Astrocyte of the spinal cord (primary cell): ENCODE measurements at regions not wholly inside any gene's neighbourhood (a gene's known extent, or its start where the extent isn't known, plus 50 kb on each side); places are given as distances from the start of the nearest gene placed in this dataset.

Experiments
- DNase-seq: peaks from one replicate; pipeline ENCODE4 v3.0.0; 2011; ENCODE audit warnings: low read depth, low spot score
- H3K4me3 ChIP-seq: 2 replicates; pipeline ENCODE4 v1.5.1; 2011; ENCODE audit warnings: low read depth, mild to moderate bottlenecking, low read length, moderate library complexity
- in situ Hi-C: cut with HindIII; loops from 2 replicates; pipeline ENCODE4 v1.10.0; 2017; ENCODE audit warnings: low sequenced_read_pairs
- TF ChIP-seq, protein P1 (sequence below): IDR thresholded peaks from 2 replicates; pipeline ENCODE4 v1.5.1; 2012; ENCODE audit warnings: low read depth, mild to moderate bottlenecking, low read length, inconsistent platforms

DNA sequence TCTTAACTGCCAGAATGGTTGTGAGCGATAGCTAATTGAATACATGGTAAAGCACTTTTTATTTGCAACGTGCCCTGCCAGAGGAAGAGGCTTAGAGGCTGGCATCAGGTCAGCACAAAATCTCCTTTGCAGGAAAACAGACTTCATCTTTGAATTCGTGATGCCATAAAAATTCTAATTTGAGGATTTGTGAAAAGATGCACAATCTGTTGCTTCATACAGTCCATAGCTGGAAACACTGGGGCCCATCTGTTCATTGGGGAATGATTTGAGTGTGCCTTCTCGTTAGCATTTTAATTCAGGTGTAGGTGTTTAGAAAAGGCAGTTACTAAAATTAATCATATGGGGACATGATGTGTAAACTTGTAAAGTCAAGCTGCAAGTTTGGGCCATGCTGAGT, 876.0 kb downstream of the SLC4A3 start:
- TF ChIP-seq, protein P1, sequence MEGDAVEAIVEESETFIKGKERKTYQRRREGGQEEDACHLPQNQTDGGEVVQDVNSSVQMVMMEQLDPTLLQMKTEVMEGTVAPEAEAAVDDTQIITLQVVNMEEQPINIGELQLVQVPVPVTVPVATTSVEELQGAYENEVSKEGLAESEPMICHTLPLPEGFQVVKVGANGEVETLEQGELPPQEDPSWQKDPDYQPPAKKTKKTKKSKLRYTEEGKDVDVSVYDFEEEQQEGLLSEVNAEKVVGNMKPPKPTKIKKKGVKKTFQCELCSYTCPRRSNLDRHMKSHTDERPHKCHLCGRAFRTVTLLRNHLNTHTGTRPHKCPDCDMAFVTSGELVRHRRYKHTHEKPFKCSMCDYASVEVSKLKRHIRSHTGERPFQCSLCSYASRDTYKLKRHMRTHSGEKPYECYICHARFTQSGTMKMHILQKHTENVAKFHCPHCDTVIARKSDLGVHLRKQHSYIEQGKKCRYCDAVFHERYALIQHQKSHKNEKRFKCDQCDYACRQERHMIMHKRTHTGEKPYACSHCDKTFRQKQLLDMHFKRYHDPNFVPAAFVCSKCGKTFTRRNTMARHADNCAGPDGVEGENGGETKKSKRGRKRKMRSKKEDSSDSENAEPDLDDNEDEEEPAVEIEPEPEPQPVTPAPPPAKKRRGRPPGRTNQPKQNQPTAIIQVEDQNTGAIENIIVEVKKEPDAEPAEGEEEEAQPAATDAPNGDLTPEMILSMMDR = no peak
- no peak overlapping the region for H3K4me3 ChIP-seq
- DNase-seq = no peak
- in situ Hi-C loops = no loop called here

DNA sequence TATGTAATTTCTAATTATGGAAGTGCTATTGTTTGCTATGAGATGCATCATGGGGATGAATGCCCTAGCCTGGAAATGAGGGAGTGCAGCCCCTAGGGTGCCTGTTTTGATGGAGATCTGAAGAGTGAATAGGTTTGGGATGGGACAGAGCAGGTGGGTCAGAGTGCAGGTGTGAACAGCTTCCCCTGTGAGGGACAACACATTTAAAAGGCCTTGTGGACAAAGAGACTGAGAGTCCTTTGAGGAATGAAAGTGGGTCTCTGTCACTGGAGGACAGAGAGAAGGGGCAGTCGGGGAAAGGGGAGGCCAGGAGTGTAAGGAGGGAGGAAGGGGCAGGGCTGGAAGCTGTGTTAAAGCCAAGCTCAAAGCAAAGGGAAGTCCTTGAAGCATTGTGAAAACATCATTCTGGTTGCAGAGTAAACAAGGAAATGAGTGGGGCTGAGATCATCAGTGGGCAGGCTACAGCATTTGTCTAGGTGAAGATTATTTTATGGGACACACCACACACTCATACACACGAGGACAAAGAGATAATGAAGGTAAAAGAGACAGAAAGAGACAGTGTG, 877.6 kb downstream of the SLC4A3 start:
- no peak overlapping the region for H3K4me3 ChIP-seq
- DNase-seq = peak; percentile 52
- TF ChIP-seq, protein P1 = no peak
- in situ Hi-C loops = no loop called here

DNA sequence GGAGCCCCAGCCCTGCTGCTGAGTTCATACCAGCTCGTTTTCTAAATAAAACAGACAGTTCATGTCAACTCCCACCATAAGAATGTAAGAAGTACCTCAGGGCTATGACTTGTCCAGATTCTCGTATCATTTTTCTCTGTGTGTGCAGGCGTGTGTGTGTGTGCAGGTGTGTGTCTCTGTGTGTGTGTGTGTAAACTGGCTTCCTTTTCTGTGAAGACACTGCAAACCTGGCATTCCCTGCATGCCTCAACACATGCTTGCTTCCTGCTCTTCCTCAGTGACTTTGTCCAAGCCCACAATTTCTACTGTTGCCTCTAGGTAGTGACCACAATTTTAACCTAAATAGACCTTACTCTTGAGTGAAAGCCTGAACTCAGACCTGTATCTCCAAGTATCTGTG, 879.0 kb downstream of the SLC4A3 start:
- in situ Hi-C loops = no loop called here

DNA sequence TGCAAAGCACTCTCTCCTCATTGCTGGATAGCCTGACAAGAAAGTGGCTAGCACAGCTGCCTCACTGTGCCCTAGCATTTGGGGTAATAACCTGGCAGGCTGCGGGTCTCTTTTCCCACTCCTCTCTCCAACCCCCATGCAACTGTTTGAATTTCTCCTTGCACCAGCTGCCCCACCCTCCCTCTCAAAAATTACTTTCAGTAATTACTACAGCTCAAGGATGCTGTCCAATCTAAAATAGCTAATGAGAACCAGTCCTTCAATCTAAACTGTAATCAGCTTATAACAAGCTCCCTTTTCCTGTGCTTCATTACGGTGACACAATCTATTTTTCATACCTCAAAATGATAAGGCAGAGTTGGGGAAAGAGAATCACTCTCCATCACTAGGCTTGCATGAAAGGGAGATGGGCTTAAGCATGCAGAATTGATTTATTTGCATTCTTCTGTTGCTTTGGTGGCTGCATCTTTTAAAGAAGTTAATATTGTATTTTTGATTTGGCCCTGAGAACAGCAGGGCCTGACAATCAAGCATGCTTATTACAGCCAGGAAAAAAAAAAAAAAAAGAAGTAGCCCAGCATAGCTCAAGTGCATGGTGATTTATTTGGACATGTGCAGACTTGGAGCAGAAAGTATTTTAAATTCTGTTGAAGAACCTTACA, 881.8 kb downstream of the SLC4A3 start:
- H3K4me3 ChIP-seq = no peak overlapping the region
- DNase-seq = no peak
- in situ Hi-C loops = no loop called here
- TF ChIP-seq, protein P1 = no peak

More for the DNA sequence above, 879.0 kb downstream of the SLC4A3 start:
- TF ChIP-seq, protein P1 = no peak
- no peak overlapping the region for H3K4me3 ChIP-seq
- no peak for DNase-seq

DNA sequence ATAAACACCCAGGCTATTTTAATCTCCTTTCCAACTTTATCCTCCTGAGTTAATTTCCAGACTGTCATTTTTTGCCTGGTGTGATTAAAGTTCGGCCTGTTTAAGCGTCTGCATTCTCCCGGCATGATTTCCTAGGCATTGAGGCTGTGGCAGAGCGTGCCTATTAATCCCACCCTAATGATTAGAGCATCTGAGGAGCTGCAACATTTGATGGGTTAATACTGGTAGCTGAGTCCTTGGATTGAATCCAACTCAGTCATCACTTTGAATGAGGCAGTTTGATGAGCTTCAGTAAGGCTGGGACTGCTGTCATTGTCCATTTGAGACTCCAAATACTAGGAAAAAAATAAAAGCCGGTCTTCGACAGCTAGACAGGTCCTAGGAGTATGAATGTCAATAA, 882.5 kb downstream of the SLC4A3 start:
- in situ Hi-C loops = no loop called here
- no peak overlapping the region for H3K4me3 ChIP-seq
- TF ChIP-seq, protein P1 = no peak
- DNase-seq = no peak

DNA sequence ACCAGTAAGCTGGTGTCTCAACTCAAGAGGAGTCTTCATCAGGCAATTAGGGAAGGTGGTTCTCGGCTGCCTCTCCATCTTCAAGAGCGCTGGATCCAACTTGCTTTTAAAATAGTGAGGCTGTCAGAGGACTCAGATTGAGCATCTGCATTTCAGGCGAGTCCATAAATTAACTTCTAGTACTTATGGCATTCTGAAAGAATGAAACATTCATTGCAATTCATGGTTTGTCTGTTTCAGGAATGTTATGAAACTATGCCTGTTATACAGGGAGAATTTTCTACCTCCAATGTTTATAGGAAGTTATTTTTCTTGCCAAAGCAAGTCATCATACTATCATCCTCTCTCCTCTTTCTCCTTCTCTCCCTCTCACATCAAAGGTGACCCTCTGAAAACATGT, 883.2 kb downstream of the SLC4A3 start:
- TF ChIP-seq, protein P1 = no peak
- DNase-seq = no peak
- H3K4me3 ChIP-seq = no peak overlapping the region
- in situ Hi-C loops = no loop called here
